Activated CD4-positive, alpha-beta memory T cell treated with anti-CD3 and anti-CD28 coated beads for 36 hours (primary cell): ENCODE measurements at regions not wholly inside any gene's neighbourhood (a gene's known extent, or its start where the extent isn't known, plus 50 kb on each side); places are given as distances from the start of the nearest gene placed in this dataset.

Source experiments
- CTCF ChIA-PET: fragments of 350-600 bp; sonication (Branson Sonifier 250); formaldehyde crosslinking; loops from one replicate; lab custom pipeline; 2021; ENCODE audit warnings: antibody characterized with exemption, inconsistent platforms; lab: Charles Lee
- POLR2A ChIA-PET: fragments of 350-600 bp; sonication (Branson Sonifier 250); formaldehyde crosslinking; loops from one replicate; lab custom pipeline; 2021; ENCODE audit warnings: antibody characterized with exemption; lab: Charles Lee
- DNase-seq: peaks from one replicate; pipeline ENCODE4 v3.0.0-alpha.2; 2020
- H3K27ac Mint-ChIP-seq: one replicate; pipeline ENCODE4 v1.8.0; 2021; ENCODE audit warnings: mixed read lengths
- H3K27me3 Mint-ChIP-seq: one replicate; pipeline ENCODE4 v1.8.0; 2021; ENCODE audit warnings: mixed read lengths
- H3K36me3 Mint-ChIP-seq: one replicate; pipeline ENCODE4 v1.8.0; 2021; ENCODE audit warnings: mixed read lengths
- H3K4me1 Mint-ChIP-seq: one replicate; pipeline ENCODE4 v1.8.0; 2021; ENCODE audit warnings: low read depth, mixed read lengths
- H3K4me3 Mint-ChIP-seq: one replicate; pipeline ENCODE4 v1.8.0; 2021; ENCODE audit warnings: mild to moderate bottlenecking, mixed read lengths
- H3K9me3 Mint-ChIP-seq: one replicate; pipeline ENCODE4 v1.8.0; 2021; ENCODE audit warnings: mixed read lengths
- intact Hi-C: fragments of 100-400 bp; cut with micrococcal nuclease; formaldehyde crosslinking; loops from one replicate; pipeline ENCODE4 v1.15.1; 2023

GRCh38 chr6:41443616-41444525, 102.3 kb upstream of the FOXP4 start:
- Mint-ChIP-seq H3K9me3 (no peaks in the 10 kb centered on the region), H3K4me3 (no peak overlapping the region), H3K27ac (no peak overlapping the region), H3K4me1 (peaks cover 35% of the 10 kb centered on the region), H3K36me3 (no peaks in the 10 kb centered on the region), H3K27me3 (peaks cover 8% of the 10 kb centered on the region)
- no peak for DNase-seq
- ChIA-PET CTCF (interaction anchor here (1.0 to 4.0 kb wide), 4 partner anchors 7 to 147 kb away, joined by 3 to 26 read pairs (median 6); no protein-coding TSS in a partner anchor), POLR2A (no interaction called here)
- intact Hi-C loops = no loop called here

- ChIA-PET POLR2A (no interaction called here), CTCF (interaction anchor here (1.1 to 4.0 kb wide), 2 partner anchors 15 to 20 kb away, joined by 3 to 26 read pairs; no protein-coding TSS in a partner anchor)
- Mint-ChIP-seq H3K4me1 (peaks cover 24% of the 10 kb centered on the region), H3K27me3 (peaks cover 8% of the 10 kb centered on the region), H3K27ac (no peak overlapping the region), H3K4me3 (no peak overlapping the region), H3K36me3 (no peaks in the 10 kb centered on the region), H3K9me3 (no peaks in the 10 kb centered on the region)
- intact Hi-C loops = no loop called here
- no peak for DNase-seq
These were observed 100.9 kb upstream of the FOXP4 start for GRCh38 chr6:41445261-41445660.

GRCh38 chr6:41446132-41446531, 100.0 kb upstream of the FOXP4 start:
- Mint-ChIP-seq H3K9me3 (no peaks in the 10 kb centered on the region), H3K27ac (no peak overlapping the region), H3K4me1 (peaks cover 16% of the 10 kb centered on the region), H3K27me3 (peaks cover 8% of the 10 kb centered on the region), H3K4me3 (no peak overlapping the region), H3K36me3 (no peaks in the 10 kb centered on the region)
- DNase-seq = no peak
- CTCF ChIA-PET = interaction anchor here (4.0 kb wide), 1 partner anchor 21 kb away, joined by 26 read pairs; no protein-coding TSS in a partner anchor
- POLR2A ChIA-PET = no interaction called here
- intact Hi-C loops = no loop called here

DNA sequence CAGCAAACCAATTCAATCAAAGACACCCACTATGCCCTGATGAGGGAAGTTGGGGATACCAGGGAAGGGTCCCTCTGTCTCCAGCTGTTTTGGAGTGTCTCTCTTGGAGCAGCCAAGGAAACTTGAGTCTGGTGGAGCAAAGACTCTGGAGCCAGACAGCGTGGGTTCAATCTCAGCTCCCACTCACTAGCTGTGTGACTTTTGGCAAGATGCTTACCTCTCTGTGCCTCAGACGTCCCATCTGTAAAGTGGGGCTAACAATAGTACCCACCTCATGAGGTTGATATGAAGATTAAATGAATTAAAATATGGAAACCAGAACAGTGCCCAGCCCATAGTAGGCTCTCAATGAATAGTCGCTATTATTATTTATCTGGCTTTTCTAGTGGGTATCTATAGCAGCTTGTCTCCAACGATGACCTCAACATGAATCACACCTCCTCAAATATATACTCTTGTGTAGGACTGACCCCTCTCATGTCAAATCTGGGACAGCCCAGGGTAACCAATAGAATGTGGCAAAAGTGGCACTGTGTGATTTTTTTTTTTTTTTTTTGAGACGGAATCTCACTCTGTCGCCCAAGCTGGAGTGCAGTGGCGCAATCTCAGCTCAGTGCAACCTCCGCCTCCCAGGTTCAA, 99.2 kb upstream of the FOXP4 start:
- CTCF ChIA-PET = interaction anchor here (0.6 kb wide), 1 partner anchor 157 kb away, joined by 7 read pairs; no protein-coding TSS in a partner anchor
- Mint-ChIP-seq H3K36me3 (no peaks in the 10 kb centered on the region), H3K27me3 (peaks cover 8% of the 10 kb centered on the region), H3K4me3 (no peak overlapping the region), H3K4me1 (peaks cover 7% of the 10 kb centered on the region), H3K9me3 (no peaks in the 10 kb centered on the region), H3K27ac (no peak overlapping the region)
- no peak for DNase-seq
- intact Hi-C loops = no loop called here
- POLR2A ChIA-PET = no interaction called here

- no peak for DNase-seq
- H3K27me3 Mint-ChIP-seq = peaks cover 5% of the 10 kb centered on the region
- ChIA-PET POLR2A (no interaction called here), CTCF (no interaction called here)
- H3K4me1 Mint-ChIP-seq = no peaks in the 10 kb centered on the region
- no peaks in the 10 kb centered on the region for H3K9me3 Mint-ChIP-seq
- no peaks in the 10 kb centered on the region for H3K36me3 Mint-ChIP-seq
- intact Hi-C loops = no loop called here
- H3K27ac Mint-ChIP-seq = no peak overlapping the region
- H3K4me3 Mint-ChIP-seq = no peak overlapping the region
These were observed 97.9 kb upstream of the FOXP4 start for GRCh38 chr6:41448256-41448655.

- Mint-ChIP-seq H3K27me3 (no peaks in the 10 kb centered on the region), H3K36me3 (no peaks in the 10 kb centered on the region), H3K9me3 (no peaks in the 10 kb centered on the region), H3K27ac (no peak overlapping the region), H3K4me1 (no peaks in the 10 kb centered on the region), H3K4me3 (no peak overlapping the region)
- DNase-seq = no peak
- intact Hi-C loops = no loop called here
- ChIA-PET CTCF (interaction anchor here (0.9 kb wide), 1 partner anchor 234 kb away, joined by 3 read pairs; no protein-coding TSS in a partner anchor), POLR2A (no interaction called here)
These were observed 96.6 kb upstream of the FOXP4 start for GRCh38 chr6:41449399-41450245.

GRCh38 chr6:41450581-41450980, 95.6 kb upstream of the FOXP4 start:
- Mint-ChIP-seq H3K36me3 (no peaks in the 10 kb centered on the region), H3K27ac (no peak overlapping the region), H3K9me3 (no peaks in the 10 kb centered on the region), H3K27me3 (no peaks in the 10 kb centered on the region), H3K4me1 (no peaks in the 10 kb centered on the region), H3K4me3 (no peak overlapping the region)
- ChIA-PET POLR2A (interaction anchor here (0.5 kb wide), 1 partner anchor 23 kb away, joined by 3 read pairs; no protein-coding TSS in a partner anchor), CTCF (interaction anchor here (1.0 to 1.3 kb wide), 2 partner anchors 8 to 24 kb away, joined by 3 to 7 read pairs; no protein-coding TSS in a partner anchor)
- intact Hi-C loops = no loop called here
- no peak for DNase-seq

GRCh38 chr6:41451039-41451438, 95.1 kb upstream of the FOXP4 start:
- Mint-ChIP-seq H3K4me1 (no peaks in the 10 kb centered on the region), H3K4me3 (no peak overlapping the region), H3K27ac (no peak overlapping the region), H3K9me3 (no peaks in the 10 kb centered on the region), H3K36me3 (no peaks in the 10 kb centered on the region), H3K27me3 (no peaks in the 10 kb centered on the region)
- intact Hi-C loops = no loop called here
- no peak for DNase-seq
- CTCF ChIA-PET = interaction anchor here (1.0 to 1.3 kb wide), 2 partner anchors 8 to 25 kb away, joined by 3 to 7 read pairs; no protein-coding TSS in a partner anchor
- POLR2A ChIA-PET = no interaction called here

GRCh38 chr6:41451515-41452163, 94.5 kb upstream of the FOXP4 start:
- ChIA-PET POLR2A (no interaction called here), CTCF (interaction anchor here (1.0 to 1.6 kb wide), 3 partner anchors 9 to 27 kb away, joined by 3 to 7 read pairs (median 3); no protein-coding TSS in a partner anchor)
- no peak overlapping the region for H3K27ac Mint-ChIP-seq
- no peak for DNase-seq
- intact Hi-C loops = no loop called here
- no peaks in the 10 kb centered on the region for H3K4me1 Mint-ChIP-seq
- H3K4me3 Mint-ChIP-seq = no peak overlapping the region
- no peaks in the 10 kb centered on the region for H3K9me3 Mint-ChIP-seq
- H3K36me3 Mint-ChIP-seq = no peaks in the 10 kb centered on the region
- peaks cover 2% of the 10 kb centered on the region for H3K27me3 Mint-ChIP-seq

- Mint-ChIP-seq H3K36me3 (no peaks in the 10 kb centered on the region), H3K27ac (no peak overlapping the region), H3K27me3 (peaks cover 2% of the 10 kb centered on the region), H3K9me3 (no peaks in the 10 kb centered on the region), H3K4me1 (no peaks in the 10 kb centered on the region), H3K4me3 (no peak overlapping the region)
- ChIA-PET CTCF (interaction anchor here (1.3 to 1.6 kb wide), 2 partner anchors 10 to 28 kb away, joined by 3 to 4 read pairs; no protein-coding TSS in a partner anchor), POLR2A (no interaction called here)
- intact Hi-C loops = no loop called here
- no peak for DNase-seq
These were observed 93.4 kb upstream of the FOXP4 start for GRCh38 chr6:41452763-41453162.

DNA sequence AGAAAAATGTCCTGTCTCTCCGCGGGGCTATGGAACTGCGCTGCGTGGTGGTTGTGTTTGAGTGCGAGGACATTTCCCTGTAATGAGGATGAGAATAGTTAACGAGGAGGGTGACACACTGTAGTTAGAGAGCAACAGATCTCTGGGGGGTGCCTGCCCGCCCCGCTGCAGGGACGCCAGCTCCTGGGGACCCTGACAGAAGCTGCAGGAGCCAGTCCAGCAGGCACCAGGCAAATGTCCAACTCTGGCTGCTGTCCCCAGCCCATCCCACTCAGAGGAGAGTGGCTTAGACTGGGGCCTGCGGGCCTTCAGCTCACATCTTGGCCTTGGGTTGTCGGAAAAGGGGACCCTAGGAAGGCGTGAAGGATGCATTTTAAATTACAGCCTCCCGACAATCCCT, 92.9 kb upstream of the FOXP4 start:
- CTCF ChIA-PET = interaction anchor here (1.3 to 1.6 kb wide), 2 partner anchors 11 to 29 kb away, joined by 3 to 4 read pairs; no protein-coding TSS in a partner anchor
- H3K4me1 Mint-ChIP-seq = no peaks in the 10 kb centered on the region
- peaks cover 2% of the 10 kb centered on the region for H3K27me3 Mint-ChIP-seq
- H3K4me3 Mint-ChIP-seq = no peak overlapping the region
- DNase-seq = no peak
- POLR2A ChIA-PET = no interaction called here
- intact Hi-C loops = no loop called here
- H3K36me3 Mint-ChIP-seq = no peaks in the 10 kb centered on the region
- H3K9me3 Mint-ChIP-seq = no peaks in the 10 kb centered on the region
- H3K27ac Mint-ChIP-seq = no peak overlapping the region
